NCI-H146 treated with DMSO at 0.1 percent for 48 hours (cell line): ENCODE measurements at regions not wholly inside any gene's neighbourhood (a gene's known extent, or its start where the extent isn't known, plus 50 kb on each side); places are given as distances from the start of the nearest gene placed in this dataset.

Experiments
- DNase-seq: peaks from one replicate; lab custom pipeline; 2025; ENCODE audit not compliant: unreplicated experiment; lab: John Stamatoyannopoulos, UW

DNA sequence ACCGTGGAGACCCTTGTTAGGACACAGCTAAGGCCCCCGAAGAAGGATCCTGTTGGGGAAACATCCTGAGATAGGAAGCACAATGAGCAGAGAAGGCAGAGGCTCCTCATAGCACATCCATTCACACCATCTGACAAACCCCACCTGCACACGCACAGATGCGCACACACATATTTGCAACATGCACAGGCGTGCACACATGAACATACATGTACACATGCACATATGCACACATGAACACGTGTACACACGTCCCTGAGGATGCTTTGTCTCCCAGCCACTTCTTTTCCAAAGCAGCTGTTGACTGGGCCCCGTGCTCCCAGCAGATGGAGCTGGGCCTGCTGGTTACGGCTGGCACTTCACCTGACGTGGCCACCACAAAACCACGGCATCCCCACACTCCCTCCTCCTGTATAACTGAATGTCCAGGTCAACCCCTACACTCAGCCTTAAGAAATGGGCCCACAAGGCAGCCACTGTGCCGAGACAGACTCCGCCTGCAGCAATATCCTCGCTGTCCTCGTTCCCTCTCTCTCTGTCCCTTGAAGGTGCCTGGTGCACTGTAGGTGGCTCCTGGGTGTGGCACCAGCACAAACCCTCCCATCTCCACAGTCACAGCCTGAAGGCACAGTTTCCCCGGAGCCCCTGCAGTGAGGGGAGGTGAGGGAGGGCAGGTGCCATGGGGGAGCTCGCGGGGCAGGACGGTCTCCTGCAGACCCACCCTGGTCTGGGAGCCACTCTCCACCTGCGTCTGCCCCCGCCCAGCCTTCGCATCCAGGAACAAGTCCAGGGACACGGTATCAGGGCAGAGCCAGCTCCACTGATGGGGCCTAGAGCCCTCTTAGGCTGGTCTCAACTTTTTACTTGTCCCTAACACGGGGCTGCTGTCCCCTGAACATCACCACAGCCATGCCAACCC, 183.0 kb downstream of the RBFOX3 start:
- no peak for DNase-seq

DNA sequence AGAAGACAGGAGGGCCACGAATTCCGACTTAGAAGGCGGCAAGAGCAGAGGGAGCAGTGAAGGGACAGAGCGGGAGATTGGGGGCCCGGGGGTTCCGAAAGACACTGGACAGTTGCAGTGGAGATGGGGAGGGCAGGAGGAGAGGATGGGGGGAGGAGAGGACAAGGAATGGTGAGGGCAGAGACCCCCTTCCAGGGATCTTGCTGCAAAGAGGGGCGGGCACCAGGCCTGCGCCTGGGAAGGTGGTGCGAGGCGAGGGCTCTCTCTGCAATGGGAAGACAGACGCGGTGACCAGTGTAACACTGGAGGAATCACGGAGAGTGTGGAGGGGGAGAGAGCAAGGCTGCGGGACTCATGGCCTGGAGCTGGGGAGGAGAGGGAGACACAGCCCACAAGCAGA, 185.2 kb downstream of the RBFOX3 start:
- DNase-seq, result no peak

DNA sequence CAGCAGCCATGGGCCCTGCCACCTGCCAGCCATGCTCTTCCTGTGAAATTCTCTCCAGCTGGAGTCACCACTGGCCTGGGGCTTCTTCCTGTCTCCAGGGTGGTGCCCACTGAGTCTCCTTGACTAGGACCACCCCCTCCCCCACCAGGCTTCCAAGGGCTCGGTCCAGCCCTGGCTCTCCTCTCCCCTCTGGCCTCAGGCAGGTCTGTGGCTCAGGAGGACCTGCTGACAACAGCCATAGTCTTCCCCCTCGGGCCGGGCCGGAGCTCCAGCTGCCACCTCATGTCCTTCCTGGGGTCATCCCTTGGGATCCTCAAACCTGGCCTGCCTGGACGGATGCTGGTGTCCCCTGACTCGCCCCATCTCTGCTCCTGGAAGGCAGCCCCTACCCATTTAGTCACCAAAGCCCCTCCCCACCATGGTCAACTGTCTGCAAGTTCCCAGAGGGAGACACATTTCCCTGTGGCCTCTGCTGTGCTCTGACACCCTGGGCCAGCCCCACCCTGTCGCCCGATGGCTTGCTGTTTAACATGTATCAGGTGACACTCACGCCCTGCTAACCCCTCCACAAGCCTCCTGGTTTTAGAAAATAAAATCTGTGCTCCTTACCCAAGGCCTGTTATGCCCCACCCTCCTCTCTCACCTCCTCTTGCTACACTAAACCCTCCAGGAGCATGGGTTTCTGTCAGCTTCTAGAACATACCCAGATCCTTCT, 186.2 kb downstream of the RBFOX3 start:
- no peak for DNase-seq

DNA sequence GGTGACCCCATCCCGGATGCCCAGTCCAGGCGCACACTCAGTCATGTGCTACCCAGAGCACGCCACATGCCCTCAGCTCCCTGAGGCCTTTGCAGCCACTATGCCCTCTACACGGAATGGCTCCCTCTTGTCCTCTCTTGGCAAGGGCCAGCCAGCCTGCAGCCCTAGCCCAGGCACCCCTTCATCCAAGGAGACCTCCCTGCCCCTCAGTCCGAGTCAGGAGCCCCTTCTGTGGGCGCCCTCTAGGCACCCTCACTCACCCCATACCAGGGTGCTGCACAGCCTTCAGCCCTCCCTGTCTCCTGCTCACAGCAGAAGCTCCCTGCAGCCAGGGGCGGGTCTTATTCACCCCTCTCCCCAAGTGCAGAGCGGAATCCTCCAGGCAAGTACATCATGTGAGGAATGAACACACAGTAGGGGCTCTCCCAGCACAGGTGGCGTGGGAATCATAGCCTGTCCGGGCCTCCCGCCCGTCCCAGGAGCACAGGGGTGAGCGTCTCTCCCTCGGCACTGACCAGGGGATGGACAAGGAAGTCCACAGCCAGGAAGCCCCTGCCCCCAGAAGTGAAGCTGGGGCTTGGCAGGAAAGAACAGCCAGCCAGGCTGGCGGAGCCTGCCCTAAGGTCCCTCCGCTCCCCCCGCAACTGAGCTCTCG, 186.9 kb downstream of the RBFOX3 start:
- no peak for DNase-seq

DNA sequence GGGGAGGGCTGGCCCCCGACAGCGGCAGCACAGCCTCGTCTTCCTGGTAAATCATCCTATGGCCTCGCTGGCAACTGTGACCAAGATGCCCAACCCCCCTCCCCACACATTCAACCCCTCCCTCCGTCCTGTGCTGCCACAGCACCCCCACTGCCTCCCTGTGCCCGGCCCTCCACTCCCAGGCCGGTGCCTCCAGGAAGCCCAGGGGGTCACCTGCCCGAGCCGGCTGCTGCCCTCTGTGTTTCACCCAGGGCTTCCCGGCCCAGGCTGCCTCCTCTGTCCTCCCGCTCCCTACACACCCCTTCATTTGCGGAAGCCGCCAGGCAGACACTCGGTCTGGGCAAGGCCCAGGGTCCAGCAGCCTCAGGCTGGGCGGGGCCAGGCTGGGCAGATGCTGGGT, 188.6 kb downstream of the RBFOX3 start:
- DNase-seq, result no peak

DNA sequence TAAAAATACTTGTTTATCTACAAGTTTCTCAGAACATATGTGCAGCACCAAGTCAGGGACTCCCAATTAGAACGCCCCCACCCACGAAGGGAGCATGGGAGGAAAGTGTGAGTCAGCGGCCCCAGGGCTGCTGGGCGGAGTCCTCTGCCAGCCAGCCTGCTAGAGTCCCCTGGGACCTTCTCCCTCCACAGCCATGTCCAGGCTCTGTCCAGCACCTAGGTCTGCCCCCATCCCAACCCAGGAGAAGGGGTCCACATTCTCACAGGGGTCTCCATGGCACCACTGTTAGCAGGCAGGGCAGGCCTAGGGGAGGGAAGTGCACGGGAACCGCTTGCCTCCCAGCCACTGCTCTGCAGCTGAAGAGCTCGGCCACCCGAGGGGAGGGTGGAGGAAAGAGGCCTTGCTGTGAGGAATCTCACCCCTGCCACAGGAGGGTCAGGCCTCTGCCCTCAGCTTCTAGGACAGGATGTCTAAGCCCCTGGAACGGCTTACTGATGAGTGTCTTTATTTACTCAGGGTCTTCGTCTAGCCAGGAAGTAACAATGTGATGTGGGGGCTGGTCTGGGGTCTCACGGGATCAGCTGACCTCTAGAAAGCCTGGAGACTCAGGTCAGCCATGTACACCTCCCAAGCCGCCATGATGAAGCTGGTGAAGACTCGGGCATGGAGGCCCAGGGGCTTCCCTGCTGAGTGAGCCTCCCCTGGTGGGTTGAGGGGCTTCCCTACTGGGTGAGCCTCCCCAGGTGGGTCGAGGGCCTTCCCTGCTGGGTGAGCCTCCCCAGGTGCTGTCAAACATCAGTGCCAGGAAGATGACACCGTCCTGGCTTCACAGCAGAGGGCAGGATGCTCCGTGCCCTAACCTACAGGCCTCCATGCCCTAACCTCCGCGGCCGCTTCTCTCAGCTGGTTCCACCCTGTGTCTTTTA, 190.3 kb downstream of the RBFOX3 start:
- DNase-seq, result no peak

DNA sequence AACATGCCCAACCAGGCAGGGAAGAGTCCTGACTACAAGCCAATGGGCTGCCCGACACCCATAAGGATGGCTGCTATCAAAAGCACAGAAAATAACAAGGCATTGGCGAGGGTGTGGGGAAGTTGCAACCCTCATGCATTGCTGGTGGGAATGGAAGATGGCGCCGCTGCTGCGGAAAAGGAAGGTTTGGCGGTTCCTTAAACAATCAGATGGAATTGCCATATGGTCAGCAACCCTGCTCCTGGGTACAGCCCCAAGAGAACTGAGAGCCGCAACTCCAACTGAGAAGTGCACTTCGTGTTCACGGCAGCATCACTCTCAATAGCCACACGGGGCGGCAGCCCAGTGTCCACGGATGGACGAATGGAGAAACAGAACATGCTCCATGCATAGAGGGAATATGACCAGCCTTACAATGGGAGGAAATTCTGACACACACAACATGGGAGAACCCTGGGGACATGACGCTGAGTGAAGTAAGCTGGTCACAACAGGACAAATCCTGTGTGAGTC, 193.3 kb downstream of the RBFOX3 start:
- no peak for DNase-seq

DNA sequence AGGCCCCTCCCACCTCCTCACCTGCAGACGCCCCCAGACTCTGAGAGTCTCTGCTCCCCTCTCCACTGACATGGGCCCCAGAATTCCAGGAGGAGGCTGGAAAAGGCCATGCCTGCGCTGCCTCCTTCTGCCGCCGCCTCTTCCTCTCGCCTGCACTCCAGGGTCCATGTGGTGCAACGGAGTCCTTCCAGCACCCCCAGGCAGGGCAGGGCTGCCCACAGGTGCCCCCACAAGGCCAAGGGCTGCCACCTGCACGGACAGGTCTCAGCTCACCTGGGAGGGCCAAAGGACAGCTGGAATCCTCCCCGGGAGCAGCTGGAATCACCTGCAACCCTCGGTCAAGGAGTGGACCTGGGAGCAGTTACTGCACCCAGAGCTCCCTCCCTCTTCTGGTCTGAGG, 194.9 kb downstream of the RBFOX3 start:
- DNase-seq, result no peak

DNA sequence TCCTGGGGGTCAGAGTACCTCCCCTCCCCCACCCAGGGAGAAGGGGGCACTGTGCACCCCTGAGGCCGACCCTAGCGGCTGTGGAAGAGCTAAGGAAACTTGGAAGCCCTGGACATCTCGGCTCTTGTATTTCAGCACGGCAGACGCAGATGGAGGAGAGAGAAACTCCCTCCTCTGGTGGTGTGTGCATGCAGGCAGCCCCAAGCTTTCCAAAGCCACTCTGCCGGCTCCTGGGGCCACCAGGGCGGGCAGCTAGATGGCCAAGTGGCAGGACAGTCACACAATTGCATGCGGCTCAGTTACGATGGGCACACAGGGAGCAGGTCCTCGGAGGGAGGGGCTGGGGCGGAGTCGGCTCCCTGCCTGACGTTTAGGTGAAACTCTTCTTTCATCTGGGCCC, 195.5 kb downstream of the RBFOX3 start:
- no peak for DNase-seq

DNA sequence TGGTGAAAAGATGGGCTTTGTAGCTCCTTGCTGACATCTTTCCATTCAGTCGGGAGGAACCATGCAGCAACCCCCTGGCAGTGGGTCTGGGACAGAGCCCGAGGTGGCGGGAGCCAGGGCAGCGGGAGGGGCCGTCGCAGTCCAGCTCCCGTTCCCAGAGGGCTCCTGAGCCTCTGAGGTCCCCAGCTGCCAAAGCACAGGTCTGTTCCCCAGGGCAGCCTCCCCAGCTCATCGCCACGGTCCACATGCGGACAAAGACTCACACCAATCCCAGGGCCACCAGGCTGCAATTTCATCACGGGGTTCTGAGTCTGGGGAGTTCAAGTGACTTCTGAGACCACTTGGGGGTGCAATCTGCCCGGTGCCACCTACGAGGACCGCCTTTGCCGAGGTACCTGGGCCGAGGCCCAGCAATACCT, 196.0 kb downstream of the RBFOX3 start:
- no peak for DNase-seq

DNA sequence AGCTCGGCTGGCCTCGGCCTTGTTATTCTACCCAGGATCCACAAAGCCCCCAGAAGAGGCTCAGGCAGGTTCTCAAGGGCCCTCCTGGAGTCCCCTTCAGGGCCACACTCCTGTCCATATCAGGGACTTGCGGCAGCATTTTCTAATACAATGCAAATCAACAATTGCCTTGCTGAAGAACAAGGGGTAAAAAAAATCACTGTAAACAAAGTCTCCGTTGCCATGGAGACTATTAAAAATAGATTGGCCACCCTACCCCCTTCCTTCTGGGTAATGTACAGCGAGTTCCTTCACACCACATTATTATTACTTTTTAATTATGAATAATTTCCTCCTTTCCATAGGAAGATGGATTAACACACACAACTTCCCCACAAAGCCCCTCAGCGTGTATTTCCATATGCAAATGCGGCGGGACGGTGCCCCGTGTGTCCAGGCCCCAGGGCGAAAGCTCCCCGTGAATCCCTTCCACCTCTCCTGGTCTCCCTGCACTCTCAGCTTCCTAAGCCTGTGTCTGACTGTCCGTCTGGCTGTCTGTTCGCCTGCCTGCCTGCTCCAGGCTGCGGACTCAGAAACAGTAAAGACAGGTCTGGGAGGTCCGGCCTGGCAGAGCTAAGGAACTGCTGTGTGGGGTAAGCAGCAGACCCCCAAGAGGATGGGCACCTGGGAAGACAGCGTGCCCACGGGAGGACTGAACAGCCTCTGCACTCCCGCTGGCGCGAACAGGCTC, 196.6 kb downstream of the RBFOX3 start:
- no peak for DNase-seq

DNA sequence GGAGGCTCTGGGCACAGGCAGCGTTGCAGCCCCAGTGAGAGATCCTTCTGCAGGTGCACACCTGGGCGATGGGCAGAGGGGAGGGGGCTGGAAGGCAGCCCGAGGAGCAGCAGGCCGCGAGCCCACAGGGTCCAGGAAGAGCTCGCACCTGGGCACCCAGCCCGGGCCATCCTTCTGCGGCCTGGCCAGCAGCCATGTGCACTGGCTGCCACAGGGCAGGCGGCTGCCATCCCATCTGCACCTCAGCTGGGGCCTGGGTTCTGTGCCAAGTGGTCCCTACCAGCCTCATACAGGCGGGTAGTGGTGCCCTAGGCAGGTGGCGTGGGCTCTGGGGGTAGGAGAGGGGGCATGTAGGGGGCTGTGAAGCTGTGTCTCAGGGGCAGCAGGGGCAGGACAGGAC, 197.2 kb downstream of the RBFOX3 start:
- DNase-seq, result no peak

DNA sequence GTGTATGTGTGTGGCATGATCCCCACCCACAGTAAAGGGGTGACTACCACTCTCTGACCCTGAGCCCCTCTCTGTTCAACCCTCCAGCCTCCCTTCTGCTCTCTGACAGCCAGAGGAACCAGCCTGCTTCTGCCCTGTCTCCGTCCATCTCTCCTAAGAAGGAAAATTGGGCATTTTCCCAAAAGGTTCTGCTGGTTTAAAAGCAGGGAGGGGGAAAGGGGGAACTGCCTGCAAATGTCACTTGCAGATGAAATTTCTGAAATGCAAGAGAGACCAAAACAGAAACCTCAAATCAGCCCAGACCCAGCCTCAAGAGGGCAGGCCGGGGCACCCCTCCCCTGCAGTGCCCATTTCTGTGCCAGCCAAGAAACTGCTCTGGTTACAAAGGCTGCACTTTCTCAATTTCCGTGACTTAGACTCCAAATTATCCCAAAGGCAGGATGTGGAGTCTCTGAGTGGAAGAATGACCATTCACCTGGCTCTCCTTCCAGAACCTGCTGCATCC, 197.9 kb downstream of the RBFOX3 start:
- no peak for DNase-seq

DNA sequence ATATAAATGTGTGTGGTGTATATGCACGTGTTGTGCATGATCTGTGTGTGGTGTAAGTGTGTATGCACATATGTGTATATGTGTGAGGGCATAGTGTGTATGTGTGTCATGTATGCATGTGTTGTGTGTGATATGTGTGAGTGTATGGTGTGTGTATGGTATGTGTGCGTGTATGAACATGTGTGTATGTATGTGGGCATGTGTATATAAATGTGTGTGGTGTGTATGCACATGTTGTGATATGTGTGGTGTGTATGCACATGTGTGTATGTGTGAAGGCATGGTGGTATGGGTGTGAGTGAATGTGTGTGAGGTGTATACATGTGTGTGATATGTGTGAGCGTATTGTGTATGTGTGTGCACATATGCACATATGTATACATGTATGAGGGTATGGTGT, 198.7 kb downstream of the RBFOX3 start:
- DNase-seq, result no peak

DNA sequence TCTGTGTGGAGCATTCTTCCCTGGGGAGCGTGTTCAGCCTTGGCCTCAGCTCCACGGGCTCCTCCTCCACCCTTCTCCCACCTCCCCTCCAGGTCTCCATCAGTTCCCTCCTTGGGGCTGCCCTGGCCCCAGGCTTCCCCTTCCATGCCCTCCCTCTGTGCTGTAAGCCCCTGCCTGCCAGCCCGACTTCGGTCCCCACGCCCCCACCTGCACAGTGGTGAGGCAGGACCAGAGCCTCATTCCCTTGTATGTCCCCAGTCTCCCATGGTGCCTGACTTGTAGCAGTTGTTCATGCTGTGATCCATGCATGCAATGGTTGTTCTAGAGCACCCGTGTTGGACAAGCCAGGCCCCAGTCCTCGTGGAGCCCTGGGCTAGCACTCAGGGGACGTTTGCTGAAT, 199.4 kb downstream of the RBFOX3 start:
- no peak for DNase-seq

DNA sequence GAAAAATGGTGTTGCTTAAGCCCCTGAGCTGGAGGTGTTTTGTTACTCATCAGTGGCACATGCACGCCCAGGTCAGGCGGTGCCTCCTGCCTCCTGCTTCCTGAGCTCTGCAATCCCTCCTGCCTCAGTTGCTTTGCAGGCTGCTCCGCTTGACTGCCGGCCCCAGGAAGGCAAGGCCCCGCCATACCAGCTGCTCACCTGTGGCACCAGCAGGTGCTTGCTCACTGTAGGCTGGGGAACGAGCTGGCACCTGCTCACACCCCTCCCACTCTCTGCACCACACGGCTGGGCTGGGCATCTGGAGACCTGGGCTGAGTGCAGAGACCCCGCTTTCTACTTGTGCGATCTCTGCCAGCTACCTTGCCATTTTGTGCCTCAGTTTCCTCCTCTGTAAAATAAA, 200.2 kb downstream of the RBFOX3 start:
- DNase-seq, result no peak

DNA sequence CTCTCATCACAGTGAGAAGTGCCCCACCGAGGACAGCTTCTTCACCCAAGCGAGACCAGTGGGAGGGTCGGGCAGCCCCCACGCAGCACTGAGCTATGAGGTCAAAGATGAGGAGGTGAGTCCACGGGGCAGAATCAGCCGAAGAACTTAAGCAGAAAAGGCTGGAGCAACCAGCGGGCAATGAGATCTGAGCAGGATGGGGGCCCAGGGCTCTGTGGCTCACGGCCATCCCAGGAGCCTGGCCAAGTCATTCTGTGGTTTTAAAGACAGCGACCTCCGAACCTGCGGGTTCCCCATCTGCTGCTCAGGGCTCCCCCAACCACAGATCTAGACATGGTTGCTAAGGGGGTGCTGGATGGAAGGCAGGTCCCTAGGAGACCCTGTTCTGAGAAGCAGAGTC, 202.6 kb downstream of the RBFOX3 start:
- DNase-seq, result no peak

DNA sequence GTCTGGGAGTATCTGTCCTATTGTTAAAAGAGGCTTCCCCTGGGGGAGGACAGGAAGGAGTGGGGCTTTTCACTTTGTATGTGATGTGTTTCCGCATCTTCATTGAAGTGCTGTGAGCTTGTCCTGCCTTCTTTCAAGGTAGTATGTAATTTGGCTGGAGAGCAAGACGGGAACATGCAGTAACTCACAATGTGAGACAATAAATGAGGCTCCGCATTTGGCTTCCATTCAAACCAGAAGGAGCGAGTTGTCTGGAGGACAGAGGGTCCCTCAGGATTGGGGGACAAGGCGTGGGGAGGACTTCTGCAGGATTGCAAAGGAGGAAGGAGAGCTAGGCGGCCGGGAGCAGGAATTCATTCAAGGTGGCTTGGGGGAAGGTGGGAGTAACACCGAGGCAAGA, 203.5 kb downstream of the RBFOX3 start:
- no peak for DNase-seq

DNA sequence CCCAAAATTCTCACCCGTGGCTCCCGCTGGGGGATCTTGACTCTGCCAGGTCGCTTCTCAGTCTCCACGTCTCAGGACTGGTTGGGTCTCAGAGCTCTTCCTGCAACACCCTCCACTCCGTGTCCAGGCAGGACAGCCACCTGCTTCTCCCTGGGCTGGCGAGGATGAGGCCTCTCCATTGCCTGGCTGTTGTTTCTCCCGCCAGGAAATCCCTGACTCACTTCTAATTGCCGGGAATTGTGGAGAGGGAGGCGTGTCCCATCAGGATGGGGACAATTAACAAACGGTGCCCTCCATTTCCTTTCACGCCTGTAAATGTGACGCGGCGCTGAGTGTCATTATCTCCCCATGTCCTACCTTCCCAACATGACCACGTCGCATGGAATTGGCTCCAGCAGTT, 204.5 kb downstream of the RBFOX3 start:
- DNase-seq, result no peak

DNA sequence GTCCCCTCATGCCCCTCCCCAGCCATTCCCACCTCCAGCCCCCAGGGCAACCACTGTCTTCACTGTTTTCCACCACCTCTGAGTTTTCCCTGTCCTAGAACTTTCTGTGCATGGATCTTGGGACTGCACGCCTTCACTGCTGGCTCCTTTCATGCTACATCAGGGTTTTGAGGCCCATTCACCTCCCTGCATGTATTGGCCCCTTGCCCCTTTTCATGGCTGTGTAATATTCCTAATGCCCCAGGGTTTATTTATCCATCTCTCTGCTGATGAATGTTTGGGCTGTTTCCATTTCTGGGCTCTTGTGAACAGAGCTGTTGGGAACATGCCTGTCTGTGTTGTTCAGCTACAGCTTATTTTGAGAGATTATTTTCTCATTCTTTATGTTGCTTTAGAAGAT, 205.0 kb downstream of the RBFOX3 start:
- DNase-seq, result no peak
